ENCODE measurements at regions not wholly inside any gene's neighbourhood (a gene's known extent, or its start where the extent isn't known, plus 50 kb on each side); places are given as distances from the start of the nearest gene placed in this dataset.
A peak's percentile ranks its signal among the peaks of the same experiment; 100 is the strongest.

DNA sequence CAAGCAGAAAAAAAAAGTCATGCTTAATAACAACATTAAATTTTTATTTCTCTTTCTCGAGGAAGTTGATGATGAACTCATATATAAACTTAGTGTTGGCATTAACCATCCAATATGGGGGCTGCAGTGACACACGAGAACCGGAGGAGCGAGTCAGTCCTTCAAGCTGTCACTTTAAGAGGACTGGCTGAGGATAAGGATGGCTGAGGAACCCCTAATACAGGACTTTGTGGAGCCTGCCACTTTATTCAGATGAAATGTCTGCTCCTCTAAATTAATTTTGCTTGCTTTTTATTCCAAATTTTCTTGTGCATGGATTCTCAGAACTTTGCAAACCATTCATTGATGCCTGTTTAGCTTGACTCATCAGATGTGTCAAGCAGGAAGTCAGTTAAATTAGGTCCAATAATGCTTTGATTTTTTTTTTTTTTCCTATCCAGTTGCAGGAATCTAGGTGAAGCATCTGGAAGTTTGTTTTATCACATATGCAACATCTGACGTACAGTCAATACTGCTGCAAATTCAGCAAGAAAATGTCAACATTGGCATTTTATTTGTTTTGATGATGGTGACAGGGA, 144.2 kb upstream of the COL5A1 start:
- no peaks in the 10 kb centered on the region for H3K27me3 ChIP-seq (ENCODE audit: insufficient read depth, low read length)
- no peak overlapping the region for H3K27ac ChIP-seq (ENCODE audit: low read depth, low read length)
- no peak overlapping the region for H3K4me3 ChIP-seq (ENCODE audit: low read length in 2 of 2)
- no peak for DNase-seq
- no peaks in the 10 kb centered on the region for H3K9me3 ChIP-seq (ENCODE audit: control insufficient read depth in 1 of 2, low read length in 2 of 2)
- Mint-ChIP-seq H3K4me3 (no peak overlapping the region), H3K9me3 (no peaks in the 10 kb centered on the region), H3K36me3 (no peaks in the 10 kb centered on the region), H3K27ac (no peak overlapping the region), H3K4me1 (no peaks in the 10 kb centered on the region), H3K27me3 (peaks cover 3 to 11% of the 10 kb centered on the region in 2 donors)
- no peaks in the 10 kb centered on the region for H3K36me3 ChIP-seq (ENCODE audit: insufficient read depth, low read length)
- POLR2A ChIA-PET (ENCODE audit: partially characterized antibody): no interaction called here
- CTCF ChIA-PET (ENCODE audit: partially characterized antibody): no interaction called here
- H3K4me1 ChIP-seq (ENCODE audit: insufficient read depth, low read length): no peaks in the 10 kb centered on the region
- intact Hi-C loops (cut with micrococcal nuclease): no loop called here

DNA sequence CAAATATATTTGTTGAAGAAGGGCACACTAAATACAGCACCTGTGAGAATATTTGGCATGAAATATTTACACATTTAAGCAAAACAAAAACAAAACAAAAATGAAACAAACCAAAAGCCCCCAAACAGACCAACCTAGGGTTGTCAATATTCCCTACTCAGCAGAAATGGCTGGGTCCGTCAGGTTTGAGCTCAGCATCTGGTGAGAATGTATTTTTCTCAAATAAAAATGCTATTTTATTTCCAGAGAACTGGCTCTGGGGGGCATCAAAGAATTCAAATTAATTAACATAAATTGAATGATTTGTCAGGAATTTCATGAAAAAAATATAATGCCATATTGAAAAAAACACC, 142.8 kb upstream of the COL5A1 start:
- Mint-ChIP-seq H3K9me3 (no peaks in the 10 kb centered on the region), H3K27ac (no peak overlapping the region), H3K36me3 (no peaks in the 10 kb centered on the region), H3K27me3 (peaks cover 4 to 5% of the 10 kb centered on the region in 2 donors), H3K4me1 (no peaks in the 10 kb centered on the region), H3K4me3 (no peak overlapping the region)
- H3K4me1 ChIP-seq (ENCODE audit: insufficient read depth, low read length): no peaks in the 10 kb centered on the region
- DNase-seq: no peak
- intact Hi-C loops (cut with micrococcal nuclease): no loop called here
- no peak overlapping the region for H3K4me3 ChIP-seq (ENCODE audit: low read length in 2 of 2)
- no peaks in the 10 kb centered on the region for H3K36me3 ChIP-seq (ENCODE audit: insufficient read depth, low read length)
- H3K9me3 ChIP-seq (ENCODE audit: control insufficient read depth in 1 of 2, low read length in 2 of 2): no peaks in the 10 kb centered on the region
- no peak overlapping the region for H3K27ac ChIP-seq (ENCODE audit: low read depth, low read length)
- CTCF ChIA-PET (ENCODE audit: partially characterized antibody): no interaction called here
- no peaks in the 10 kb centered on the region for H3K27me3 ChIP-seq (ENCODE audit: insufficient read depth, low read length)
- POLR2A ChIA-PET (ENCODE audit: partially characterized antibody): no interaction called here

DNA sequence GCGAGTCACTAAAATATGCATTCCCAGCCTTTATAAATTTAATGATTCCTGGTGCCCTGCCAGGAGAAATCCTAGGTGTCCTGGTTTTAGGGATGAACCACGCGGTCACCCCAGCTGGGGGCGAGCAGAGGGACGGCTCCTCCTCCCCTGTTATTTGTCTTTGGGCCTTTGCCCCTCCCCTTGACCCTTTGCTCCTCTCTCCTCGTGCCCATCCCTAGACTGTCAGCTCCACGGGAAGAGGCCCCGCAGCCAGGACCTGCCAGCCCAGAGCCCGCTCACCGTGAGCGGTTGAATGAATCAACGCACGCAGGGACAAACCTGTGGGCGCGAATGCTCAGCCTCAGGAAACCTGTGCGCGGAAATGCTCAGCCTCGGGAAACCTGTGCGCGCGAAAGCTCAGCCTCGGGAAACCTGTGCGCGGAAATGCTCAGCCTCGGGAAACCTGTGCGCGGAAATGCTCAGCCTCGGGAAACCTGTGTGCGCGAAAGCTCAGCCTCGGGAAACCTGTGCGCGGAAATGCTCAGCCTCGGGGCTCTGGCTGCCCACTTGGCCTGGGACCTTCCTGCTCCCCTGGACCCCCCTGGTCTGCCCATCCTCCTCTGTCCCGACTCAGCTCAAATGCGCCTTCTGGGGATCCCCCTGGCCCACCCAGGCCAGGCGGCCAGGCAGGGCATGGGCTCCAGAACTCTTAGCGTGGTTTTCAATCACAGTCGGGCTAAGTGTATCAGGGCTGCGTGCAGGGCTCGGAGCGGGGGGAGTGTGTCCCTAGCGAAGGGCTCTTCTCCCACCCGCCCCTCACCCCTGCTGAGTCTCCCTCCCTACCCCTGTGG, 140.5 kb upstream of the COL5A1 start:
- H3K4me3 ChIP-seq (ENCODE audit: low read length in 2 of 2): no peak overlapping the region

DNA sequence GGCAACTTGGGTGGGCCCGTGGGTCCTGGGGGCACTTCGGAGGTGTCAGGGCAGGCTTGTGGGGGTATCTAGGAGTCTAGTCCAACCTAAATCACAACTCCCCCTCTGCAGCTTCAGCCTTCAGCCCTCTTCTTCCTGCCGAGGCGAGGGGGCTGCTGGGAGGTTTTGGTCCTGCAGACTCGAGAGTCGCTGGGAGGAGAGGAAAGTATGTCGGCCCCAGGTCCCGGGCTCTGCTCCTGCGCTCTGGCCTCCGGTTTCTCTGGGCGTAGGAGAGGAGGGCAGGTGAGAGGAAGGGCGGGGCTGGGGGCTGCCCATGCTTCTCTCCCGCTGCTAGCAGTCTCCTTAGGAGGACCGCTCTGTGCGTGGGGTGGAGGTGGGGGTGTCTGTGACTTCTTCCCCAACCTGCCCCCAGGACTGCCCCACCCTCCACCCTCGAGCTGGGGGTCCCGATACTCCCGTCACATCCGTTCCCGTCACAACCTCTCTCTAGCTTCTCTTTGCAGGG, 139.8 kb upstream of the COL5A1 start:
- intact Hi-C loops (cut with micrococcal nuclease): no loop called here
- no peak for DNase-seq
- POLR2A ChIA-PET (ENCODE audit: partially characterized antibody): no interaction called here

More for the DNA sequence above, 140.5 kb upstream of the COL5A1 start:
- Histone ChIP-seq H3K9me3 (ENCODE audit: control insufficient read depth in 1 of 2, low read length in 2 of 2) (no peaks in the 10 kb centered on the region), H3K27ac (ENCODE audit: low read depth, low read length) (no peak overlapping the region), H3K36me3 (ENCODE audit: insufficient read depth, low read length) (no peaks in the 10 kb centered on the region), H3K27me3 (ENCODE audit: insufficient read depth, low read length) (no peaks in the 10 kb centered on the region), H3K4me1 (ENCODE audit: insufficient read depth, low read length) (no peaks in the 10 kb centered on the region)
- CTCF ChIA-PET (ENCODE audit: partially characterized antibody): no interaction called here
- H3K27ac Mint-ChIP-seq: no peak overlapping the region
- peaks cover 7 to 10% of the 10 kb centered on the region in 2 donors for H3K27me3 Mint-ChIP-seq
- H3K36me3 Mint-ChIP-seq: no peaks in the 10 kb centered on the region
- no peak for DNase-seq
- POLR2A ChIA-PET (ENCODE audit: partially characterized antibody): no interaction called here
- intact Hi-C loops (cut with micrococcal nuclease): no loop called here
- no peaks in the 10 kb centered on the region for H3K9me3 Mint-ChIP-seq
- no peak overlapping the region for H3K4me3 Mint-ChIP-seq
- H3K4me1 Mint-ChIP-seq: no peaks in the 10 kb centered on the region

DNA sequence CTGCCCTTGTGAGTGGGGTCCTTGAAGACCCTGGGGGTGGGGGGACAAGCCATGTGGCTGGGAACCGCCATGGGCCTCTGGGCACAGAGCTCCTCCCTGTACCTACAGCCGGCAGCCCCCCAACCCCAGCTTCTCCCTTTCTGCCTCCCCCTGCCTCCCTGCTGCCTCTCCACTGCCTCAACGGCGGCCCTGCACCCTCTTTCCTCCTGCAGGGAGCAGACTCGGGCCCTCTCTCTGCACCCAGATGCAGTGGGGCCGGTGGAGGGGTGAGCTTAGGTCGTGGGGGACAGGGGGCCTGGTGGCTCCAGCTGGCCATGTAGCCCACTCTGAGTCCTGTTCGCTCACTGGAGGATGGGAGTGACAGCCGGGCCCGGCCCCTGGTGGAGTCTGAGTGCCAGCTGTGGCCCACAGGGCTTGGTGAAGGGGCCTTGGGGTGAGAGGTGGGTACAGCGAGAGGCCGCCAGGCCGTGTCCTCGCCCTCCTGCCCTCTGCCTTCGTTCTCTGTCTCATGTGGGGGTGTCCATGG, 139.3 kb upstream of the COL5A1 start:
- Histone ChIP-seq H3K9me3 (ENCODE audit: control insufficient read depth in 1 of 2, low read length in 2 of 2) (no peaks in the 10 kb centered on the region), H3K36me3 (ENCODE audit: insufficient read depth, low read length) (no peaks in the 10 kb centered on the region), H3K27ac (ENCODE audit: low read depth, low read length) (no peak overlapping the region), H3K27me3 (ENCODE audit: insufficient read depth, low read length) (no peaks in the 10 kb centered on the region), H3K4me3 (ENCODE audit: low read length in 2 of 2) (no peak overlapping the region), H3K4me1 (ENCODE audit: insufficient read depth, low read length) (no peaks in the 10 kb centered on the region)
- no peaks in the 10 kb centered on the region for H3K4me1 Mint-ChIP-seq
- no peak for DNase-seq
- ChIA-PET CTCF (ENCODE audit: partially characterized antibody) (no interaction called here), POLR2A (ENCODE audit: partially characterized antibody) (no interaction called here)
- no peaks in the 10 kb centered on the region for H3K36me3 Mint-ChIP-seq
- H3K4me3 Mint-ChIP-seq: no peak overlapping the region
- intact Hi-C loops (cut with micrococcal nuclease): no loop called here
- peaks cover 8 to 11% of the 10 kb centered on the region in 2 donors for H3K27me3 Mint-ChIP-seq
- H3K27ac Mint-ChIP-seq: no peak overlapping the region
- no peaks in the 10 kb centered on the region for H3K9me3 Mint-ChIP-seq

More for the DNA sequence above, 139.8 kb upstream of the COL5A1 start:
- Mint-ChIP-seq H3K9me3 (no peaks in the 10 kb centered on the region), H3K27me3 (peaks cover 7 to 10% of the 10 kb centered on the region in 2 donors), H3K4me3 (no peak overlapping the region), H3K4me1 (no peaks in the 10 kb centered on the region), H3K27ac (peak overlapping the region in 1 of 7 donors; percentile 29), H3K36me3 (no peaks in the 10 kb centered on the region)
- no peaks in the 10 kb centered on the region for H3K36me3 ChIP-seq (ENCODE audit: insufficient read depth, low read length)
- H3K27ac ChIP-seq (ENCODE audit: low read depth, low read length): no peak overlapping the region
- no peaks in the 10 kb centered on the region for H3K27me3 ChIP-seq (ENCODE audit: insufficient read depth, low read length)
- CTCF ChIA-PET (ENCODE audit: partially characterized antibody): no interaction called here
- H3K4me3 ChIP-seq (ENCODE audit: low read length in 2 of 2): no peak overlapping the region
- no peaks in the 10 kb centered on the region for H3K9me3 ChIP-seq (ENCODE audit: control insufficient read depth in 1 of 2, low read length in 2 of 2)
- H3K4me1 ChIP-seq (ENCODE audit: insufficient read depth, low read length): no peaks in the 10 kb centered on the region

DNA sequence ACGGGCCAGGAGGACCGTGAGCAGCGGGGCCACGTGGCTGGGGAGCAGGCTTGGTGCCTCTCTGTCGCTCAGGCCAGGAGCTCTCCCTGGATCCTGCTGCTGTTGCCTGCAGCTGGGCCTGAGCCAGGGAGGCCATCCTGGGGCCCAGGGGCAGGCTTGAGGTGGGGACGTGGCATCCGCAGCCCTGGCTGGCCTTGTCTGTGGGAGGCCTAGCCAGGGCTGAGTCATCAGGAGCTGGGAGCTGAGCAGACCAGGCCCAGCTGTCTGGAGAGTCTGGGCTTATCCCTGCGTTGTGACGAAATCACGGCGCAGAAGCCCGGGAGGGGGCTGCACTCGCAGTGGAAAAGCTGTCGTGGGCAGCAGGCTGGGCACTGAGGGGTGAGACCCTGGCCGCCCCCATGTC, 138.8 kb upstream of the COL5A1 start:
- Mint-ChIP-seq H3K4me1 (no peaks in the 10 kb centered on the region), H3K9me3 (no peaks in the 10 kb centered on the region), H3K36me3 (no peaks in the 10 kb centered on the region), H3K27me3 (peaks cover 8 to 11% of the 10 kb centered on the region in 2 donors), H3K27ac (no peak overlapping the region), H3K4me3 (no peak overlapping the region)
- H3K27ac ChIP-seq (ENCODE audit: low read depth, low read length): no peak overlapping the region
- intact Hi-C loops (cut with micrococcal nuclease): no loop called here
- ChIA-PET POLR2A (ENCODE audit: partially characterized antibody) (no interaction called here), CTCF (ENCODE audit: partially characterized antibody) (no interaction called here)
- no peaks in the 10 kb centered on the region for H3K36me3 ChIP-seq (ENCODE audit: insufficient read depth, low read length)
- no peaks in the 10 kb centered on the region for H3K4me1 ChIP-seq (ENCODE audit: insufficient read depth, low read length)
- H3K9me3 ChIP-seq (ENCODE audit: control insufficient read depth in 1 of 2, low read length in 2 of 2): no peaks in the 10 kb centered on the region
- no peak for DNase-seq
- H3K27me3 ChIP-seq (ENCODE audit: insufficient read depth, low read length): no peaks in the 10 kb centered on the region
- H3K4me3 ChIP-seq (ENCODE audit: low read length in 2 of 2): no peak overlapping the region

DNA sequence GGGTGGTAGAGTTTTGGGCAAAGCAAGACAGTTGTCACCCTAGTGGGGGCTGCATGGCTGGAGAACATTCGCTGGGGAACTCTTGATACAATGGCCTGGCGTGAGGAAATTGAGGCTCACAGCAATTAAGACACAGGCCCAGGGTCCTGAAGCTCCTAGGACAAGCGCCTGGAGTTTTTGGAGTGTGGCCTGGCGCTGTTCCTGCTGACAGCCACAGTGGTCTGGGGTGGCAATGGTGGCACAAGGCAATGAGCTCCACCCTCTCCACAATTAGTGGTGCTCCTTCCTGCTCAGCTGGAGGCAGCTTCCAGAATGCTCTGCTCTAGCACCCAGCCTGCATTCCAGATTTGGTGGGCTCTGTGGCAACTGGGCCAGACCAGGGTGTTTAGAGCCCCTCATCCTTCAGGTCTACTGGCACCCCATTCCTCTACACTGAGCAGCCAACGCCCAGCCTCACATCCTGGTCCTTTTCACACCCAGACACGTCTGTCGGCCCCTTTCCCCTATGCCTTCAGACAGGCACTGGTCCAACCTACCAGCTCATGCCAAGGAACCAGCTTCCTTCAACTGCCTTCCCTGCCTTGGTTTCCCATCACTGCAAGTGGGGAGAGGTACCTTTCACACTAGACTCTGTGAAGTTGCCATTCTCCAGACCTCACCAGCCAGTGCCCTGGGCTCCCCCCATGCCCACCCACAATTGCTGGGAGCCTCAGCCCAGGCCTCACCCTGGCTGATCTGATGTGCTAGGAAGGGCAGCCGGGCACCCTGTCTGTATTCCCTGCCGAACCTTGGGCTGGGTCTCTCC, 138.1 kb upstream of the COL5A1 start:
- Histone ChIP-seq H3K27me3 (ENCODE audit: insufficient read depth, low read length) (no peaks in the 10 kb centered on the region), H3K36me3 (ENCODE audit: insufficient read depth, low read length) (no peaks in the 10 kb centered on the region), H3K9me3 (ENCODE audit: control insufficient read depth in 1 of 2, low read length in 2 of 2) (no peaks in the 10 kb centered on the region), H3K4me3 (ENCODE audit: low read length in 2 of 2) (no peak overlapping the region), H3K27ac (ENCODE audit: low read depth, low read length) (no peak overlapping the region), H3K4me1 (ENCODE audit: insufficient read depth, low read length) (no peaks in the 10 kb centered on the region)
- H3K4me1 Mint-ChIP-seq: no peaks in the 10 kb centered on the region
- intact Hi-C loops (cut with micrococcal nuclease): no loop called here
- ChIA-PET POLR2A (ENCODE audit: partially characterized antibody) (no interaction called here), CTCF (ENCODE audit: partially characterized antibody) (no interaction called here)
- H3K9me3 Mint-ChIP-seq: no peaks in the 10 kb centered on the region
- H3K4me3 Mint-ChIP-seq: no peak overlapping the region
- no peaks in the 10 kb centered on the region for H3K36me3 Mint-ChIP-seq
- DNase-seq: no peak
- peaks cover 10 to 11% of the 10 kb centered on the region in 2 donors for H3K27me3 Mint-ChIP-seq
- no peak overlapping the region for H3K27ac Mint-ChIP-seq
